Sigmoid colon (tissue), 4 donors: ENCODE measurements at regions not wholly inside any gene's neighbourhood (a gene's known extent, or its start where the extent isn't known, plus 50 kb on each side); places are given as distances from the start of the nearest gene placed in this dataset.

ENCODE experiments used
- EP300 ChIP-seq, 4 donors: sonication (generic); formaldehyde crosslinking; IDR thresholded peaks; one replicate each; pipeline ENCODE4 v1.6.1; 2017; ENCODE audit warnings: antibody characterized with exemption in 4 of 4
- POLR2A ChIP-seq, 2 donors: fragments of 450-650 bp; IDR thresholded peaks; one replicate each; pipeline ENCODE4 v1.6.1; 2016; ENCODE audit warnings: antibody characterized with exemption in 2 of 2, mild to moderate bottlenecking in 2 of 2, moderate library complexity in 2 of 2
- POLR2AphosphoS5 ChIP-seq, 4 donors: sonication (generic); formaldehyde crosslinking; IDR thresholded peaks; one replicate each; pipeline ENCODE4 v1.6.1; 2017; ENCODE audit warnings: antibody characterized with exemption in 4 of 4
- TF ChIP-seq, protein P1 (sequence below), 4 experiments: fragments of 450-650 bp in 3 of 4; fragments of 200-600 bp in 1 of 4; IDR thresholded peaks; one replicate each; pipeline ENCODE4 v1.5.1; 2016 to 2019; ENCODE audit warnings: antibody characterized with exemption in 4 of 4, mild to moderate bottlenecking in 3 of 4, moderate library complexity in 2 of 4

- TF ChIP-seq, protein P1, sequence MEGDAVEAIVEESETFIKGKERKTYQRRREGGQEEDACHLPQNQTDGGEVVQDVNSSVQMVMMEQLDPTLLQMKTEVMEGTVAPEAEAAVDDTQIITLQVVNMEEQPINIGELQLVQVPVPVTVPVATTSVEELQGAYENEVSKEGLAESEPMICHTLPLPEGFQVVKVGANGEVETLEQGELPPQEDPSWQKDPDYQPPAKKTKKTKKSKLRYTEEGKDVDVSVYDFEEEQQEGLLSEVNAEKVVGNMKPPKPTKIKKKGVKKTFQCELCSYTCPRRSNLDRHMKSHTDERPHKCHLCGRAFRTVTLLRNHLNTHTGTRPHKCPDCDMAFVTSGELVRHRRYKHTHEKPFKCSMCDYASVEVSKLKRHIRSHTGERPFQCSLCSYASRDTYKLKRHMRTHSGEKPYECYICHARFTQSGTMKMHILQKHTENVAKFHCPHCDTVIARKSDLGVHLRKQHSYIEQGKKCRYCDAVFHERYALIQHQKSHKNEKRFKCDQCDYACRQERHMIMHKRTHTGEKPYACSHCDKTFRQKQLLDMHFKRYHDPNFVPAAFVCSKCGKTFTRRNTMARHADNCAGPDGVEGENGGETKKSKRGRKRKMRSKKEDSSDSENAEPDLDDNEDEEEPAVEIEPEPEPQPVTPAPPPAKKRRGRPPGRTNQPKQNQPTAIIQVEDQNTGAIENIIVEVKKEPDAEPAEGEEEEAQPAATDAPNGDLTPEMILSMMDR (IDR thresholded peaks at IDR 0.05) = no peak
- no peak for TF ChIP-seq POLR2A (IDR thresholded peaks at IDR 0.05)
- TF ChIP-seq POLR2AphosphoS5 (IDR thresholded peaks at IDR 0.05) = no peak
- no peak for TF ChIP-seq EP300 (IDR thresholded peaks at IDR 0.05)
These were observed 328.6 kb downstream of the CRPPA start for GRCh38 chr7:16092711-16093110.
